Neural cell (in vitro differentiated cells): ENCODE measurements at regions not wholly inside any gene's neighbourhood (a gene's known extent, or its start where the extent isn't known, plus 50 kb on each side); places are given as distances from the start of the nearest gene placed in this dataset.

Experiments used
- CTCF ChIP-seq: fragments of 450-650 bp; IDR thresholded peaks from 2 replicates; pipeline ENCODE4 v1.5.1; 2014; ENCODE audit warnings: antibody characterized with exemption, mild to moderate bottlenecking, moderate library complexity; ENCODE audit not compliant: poor library complexity, severe bottlenecking
- POLR2AphosphoS5 ChIP-seq: IDR thresholded peaks from 2 replicates; pipeline ENCODE4 v1.6.1; 2012

GRCh38 chr10:3944591-3944990 lies 159.6 kb upstream of the KLF6 start:
- TF ChIP-seq POLR2AphosphoS5 = no peak
- TF ChIP-seq CTCF = no peak
